Myocyte (in vitro differentiated cells): ENCODE measurements at regions not wholly inside any gene's neighbourhood (a gene's known extent, or its start where the extent isn't known, plus 50 kb on each side); places are given as distances from the start of the nearest gene placed in this dataset.
"Not testable (repeated sequence)": the region's sequence is repeated elsewhere in the genome, so short reads cannot be mapped to it uniquely, and the experiment has no call there.

ENCODE experiments used
- DNase-seq: peaks from one replicate; pipeline ENCODE4 v3.0.0-alpha.2; 2012; ENCODE audit warnings: low read depth

GRCh38 chr2:111566068-111566467 lies 317.9 kb downstream of the ANAPC1 start:
- not testable (repeated sequence) for DNase-seq

- DNase-seq = peak; percentile 2
Measured at GRCh38 chr2:111567233-111567632, 316.8 kb downstream of the ANAPC1 start.

GRCh38 chr2:111569356-111570199 lies 314.4 kb downstream of the ANAPC1 start:
- peak; percentile 12 for DNase-seq

GRCh38 chr2:111570300-111571114 lies 313.5 kb downstream of the ANAPC1 start:
- peak; percentile 21 for DNase-seq

GRCh38 chr2:111574803-111575202 lies 309.2 kb downstream of the ANAPC1 start:
- not testable (repeated sequence) for DNase-seq

- not testable (repeated sequence) for DNase-seq
Measured at GRCh38 chr2:111577154-111577885, 306.7 kb downstream of the ANAPC1 start.

GRCh38 chr2:111579500-111580134 lies 304.4 kb downstream of the ANAPC1 start:
- not testable (repeated sequence) for DNase-seq

GRCh38 chr2:111580616-111581015 lies 303.4 kb downstream of the ANAPC1 start:
- DNase-seq = not testable (repeated sequence)

- DNase-seq = not testable (repeated sequence)
Measured at GRCh38 chr2:111582090-111582489, 301.9 kb downstream of the ANAPC1 start.

GRCh38 chr2:111583480-111583879 lies 300.5 kb downstream of the ANAPC1 start:
- DNase-seq = not testable (repeated sequence)

GRCh38 chr2:111584540-111584939 lies 299.5 kb downstream of the ANAPC1 start:
- DNase-seq = not testable (repeated sequence)

- DNase-seq = not testable (repeated sequence)
Measured at GRCh38 chr2:111584950-111585349, 299.0 kb downstream of the ANAPC1 start.

- DNase-seq = not testable (repeated sequence)
Measured at GRCh38 chr2:111586014-111586413, 298.0 kb downstream of the ANAPC1 start.

- DNase-seq = not testable (repeated sequence)
Measured at GRCh38 chr2:111595072-111595471, 288.9 kb downstream of the ANAPC1 start.

GRCh38 chr2:111596808-111597705 lies 286.9 kb downstream of the ANAPC1 start:
- DNase-seq = not testable (repeated sequence)

- not testable (repeated sequence) for DNase-seq
Measured at GRCh38 chr2:111598944-111599343, 285.0 kb downstream of the ANAPC1 start.

GRCh38 chr2:111602259-111602658 lies 281.7 kb downstream of the ANAPC1 start:
- DNase-seq = not testable (repeated sequence)

GRCh38 chr2:111605798-111606197 lies 278.2 kb downstream of the ANAPC1 start:
- not testable (repeated sequence) for DNase-seq

GRCh38 chr2:111606632-111607031 lies 277.4 kb downstream of the ANAPC1 start:
- not testable (repeated sequence) for DNase-seq
